A673 (cell line): ENCODE measurements at regions not wholly inside any gene's neighbourhood (a gene's known extent, or its start where the extent isn't known, plus 50 kb on each side); places are given as distances from the start of the nearest gene placed in this dataset.

Experiments used
- BruUV-seq: library from RNA; stranded (reverse); fragments of 400-500 nt; replicated peaks from 2 replicates; lab custom pipeline; 2021; lab: Mats Ljungman, UMichigan
- CTCF ChIA-PET: fragments of 300-600 bp; sonication (Branson Sonifier 250); formaldehyde crosslinking; loops from one replicate; lab custom pipeline; 2022; ENCODE audit warnings: antibody characterized with exemption; lab: Charles Lee
- POLR2A ChIA-PET: fragments of 300-600 bp; sonication (Branson Sonifier 250); formaldehyde crosslinking; loops from one replicate; lab custom pipeline; 2022; ENCODE audit warnings: antibody characterized with exemption; ENCODE audit not compliant: low non-redundant PET; lab: Charles Lee
- DNase-seq: peaks from one replicate; pipeline ENCODE4 v3.0.0-alpha.2; 2015; ENCODE audit warnings: low spot score
- H3K27ac ChIP-seq: fragments of 200-600 bp; sonication (generic); 2 replicates; pipeline ENCODE4 v1.5.1; 2016; ENCODE audit warnings: mixed run types, low read depth, mild to moderate bottlenecking, mixed read lengths, antibody characterized with exemption, low read length; ENCODE audit not compliant: poor library complexity, severe bottlenecking
- H3K27me3 ChIP-seq: fragments of 200-600 bp; sonication (generic); replicated peaks from 2 replicates; pipeline ENCODE4 v1.6.1; 2017; ENCODE audit warnings: mixed run types, low read depth, mild to moderate bottlenecking, mixed read lengths, antibody characterized with exemption, low read length; ENCODE audit not compliant: insufficient read depth, poor library complexity
- H3K36me3 ChIP-seq: fragments of 200-600 bp; sonication (generic); 2 replicates; pipeline ENCODE4 v1.6.1; 2016; ENCODE audit warnings: mixed run types, mild to moderate bottlenecking, mixed read lengths, antibody characterized with exemption, low read length; ENCODE audit not compliant: insufficient read depth, poor library complexity, severe bottlenecking
- H3K4me1 ChIP-seq: fragments of 200-600 bp; sonication (generic); 2 replicates; pipeline ENCODE4 v1.6.1; 2017; ENCODE audit warnings: mixed run types, mild to moderate bottlenecking, mixed read lengths, antibody characterized with exemption, low read length; ENCODE audit not compliant: insufficient read depth, poor library complexity, severe bottlenecking
- H3K4me3 ChIP-seq: fragments of 200-600 bp; sonication (generic); 2 replicates; pipeline ENCODE4 v1.5.1; 2016; ENCODE audit warnings: low read depth, mixed run types, mild to moderate bottlenecking, mixed read lengths, low read length; ENCODE audit not compliant: poor library complexity, severe bottlenecking
- H3K9me3 ChIP-seq: fragments of 200-600 bp; sonication (generic); 2 replicates; pipeline ENCODE4 v1.6.1; 2016; ENCODE audit warnings: mixed run types, low read depth, mild to moderate bottlenecking, mixed read lengths, antibody characterized with exemption, low read length; ENCODE audit not compliant: poor library complexity, severe bottlenecking
- CTCF ChIP-seq: fragments of 300-800, 200-600 bp; sonication (generic); conservative IDR thresholded peaks from 2 replicates; pipeline ENCODE4 v1.5.1; 2017; ENCODE audit warnings: low read depth, mild to moderate bottlenecking, antibody characterized with exemption, low read length, moderate library complexity, mixed read lengths
- EZH2 ChIP-seq: fragments of 200-600 bp; sonication (generic); IDR thresholded peaks from 2 replicates; pipeline ENCODE4 v1.6.1; 2017; ENCODE audit warnings: borderline replicate concordance, low read depth, mild to moderate bottlenecking, mixed read lengths, antibody characterized with exemption, low read length; ENCODE audit not compliant: poor library complexity, severe bottlenecking
- intact Hi-C: fragments of 100-400 bp; cut with micrococcal nuclease; formaldehyde crosslinking; loops from one replicate; pipeline ENCODE4 v1.10.0; 2022; ENCODE audit not compliant: unreplicated experiment

- BruUV-seq = no TSS peak
- no peaks in the 10 kb centered on the region for H3K4me1 ChIP-seq
Observed at GRCh38 chr4:188704288-188704687, 565.0 kb downstream of the TRIML1 start.

GRCh38 chr4:188707036-188707435, 567.8 kb downstream of the TRIML1 start:
- no TSS peak for BruUV-seq

More at GRCh38 chr4:188704288-188704687, 565.0 kb downstream of the TRIML1 start:
- Histone ChIP-seq H3K27ac (no peak overlapping the region), H3K9me3 (no peaks in the 10 kb centered on the region), H3K36me3 (no peaks in the 10 kb centered on the region), H3K27me3 (peaks cover 18% of the 10 kb centered on the region), H3K4me3 (no peak overlapping the region)
- intact Hi-C loops = no loop called here
- TF ChIP-seq EZH2 (no peak), CTCF (no peak)
- no peak for DNase-seq
- ChIA-PET CTCF (no interaction called here), POLR2A (no interaction called here)

GRCh38 chr4:188714501-188714900, 575.3 kb downstream of the TRIML1 start:
- Histone ChIP-seq H3K9me3 (no peaks in the 10 kb centered on the region), H3K27me3 (peaks cover 20% of the 10 kb centered on the region), H3K36me3 (no peaks in the 10 kb centered on the region), H3K4me1 (no peaks in the 10 kb centered on the region), H3K4me3 (no peak overlapping the region), H3K27ac (no peak overlapping the region)
- no peak for DNase-seq
- BruUV-seq = no TSS peak
- POLR2A ChIA-PET = no interaction called here
- intact Hi-C loops = no loop called here
- TF ChIP-seq CTCF (no peak), EZH2 (no peak)
- CTCF ChIA-PET = no interaction called here

More at GRCh38 chr4:188707036-188707435, 567.8 kb downstream of the TRIML1 start:
- ChIA-PET POLR2A (no interaction called here), CTCF (no interaction called here)
- peaks cover 15% of the 10 kb centered on the region for H3K27me3 ChIP-seq
- no peak for DNase-seq
- H3K4me3 ChIP-seq = no peak overlapping the region
- H3K36me3 ChIP-seq = no peaks in the 10 kb centered on the region
- no peaks in the 10 kb centered on the region for H3K9me3 ChIP-seq
- no peak for TF ChIP-seq EZH2
- no peaks in the 10 kb centered on the region for H3K4me1 ChIP-seq
- H3K27ac ChIP-seq = no peak overlapping the region
- intact Hi-C loops = no loop called here

- Histone ChIP-seq H3K36me3 (no peaks in the 10 kb centered on the region), H3K27me3 (peaks cover 20% of the 10 kb centered on the region), H3K9me3 (no peaks in the 10 kb centered on the region), H3K4me1 (no peaks in the 10 kb centered on the region), H3K27ac (no peak overlapping the region), H3K4me3 (no peak overlapping the region)
- BruUV-seq = no TSS peak
- ChIA-PET CTCF (no interaction called here), POLR2A (no interaction called here)
- DNase-seq = no peak
- intact Hi-C loops = no loop called here
- no peak for TF ChIP-seq EZH2
- no peak for TF ChIP-seq CTCF
Observed at GRCh38 chr4:188714907-188715306, 575.7 kb downstream of the TRIML1 start.
